ENCODE measurements at regions not wholly inside any gene's neighbourhood (a gene's known extent, or its start where the extent isn't known, plus 50 kb on each side); places are given as distances from the start of the nearest gene placed in this dataset.

DNA sequence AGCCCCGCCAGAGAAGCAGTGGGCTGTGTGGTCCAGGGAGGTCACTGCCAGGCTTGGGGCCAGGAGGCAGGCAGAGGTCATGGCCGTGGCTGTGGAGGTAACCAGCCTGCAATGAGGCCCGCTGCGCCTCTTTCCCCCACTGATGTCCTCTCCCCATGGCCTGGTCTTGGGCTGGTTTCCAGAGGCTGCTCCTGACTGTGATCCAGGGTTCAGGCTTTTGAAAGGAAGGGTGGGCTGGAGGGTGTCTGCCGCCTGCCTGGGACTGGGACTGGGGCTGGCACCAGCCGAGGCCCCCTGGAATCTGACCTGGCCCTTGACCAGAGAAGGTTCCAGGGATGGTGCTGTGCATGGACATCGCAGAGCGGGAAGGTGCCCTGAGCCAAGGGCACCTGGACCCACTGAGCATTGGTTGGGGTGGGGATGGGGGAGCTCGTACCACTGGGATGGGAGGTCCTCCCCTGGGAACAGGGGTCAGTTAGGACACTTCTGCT, 59.6 kb upstream of the THY1 start:
- TF ChIP-seq GATA3 (IDR thresholded peaks at IDR 0.05; ENCODE audit: low read depth, low read length) (no peak), GATA2 (IDR thresholded peaks at IDR 0.05; ENCODE audit: low read depth, low read length) (no peak)

DNA sequence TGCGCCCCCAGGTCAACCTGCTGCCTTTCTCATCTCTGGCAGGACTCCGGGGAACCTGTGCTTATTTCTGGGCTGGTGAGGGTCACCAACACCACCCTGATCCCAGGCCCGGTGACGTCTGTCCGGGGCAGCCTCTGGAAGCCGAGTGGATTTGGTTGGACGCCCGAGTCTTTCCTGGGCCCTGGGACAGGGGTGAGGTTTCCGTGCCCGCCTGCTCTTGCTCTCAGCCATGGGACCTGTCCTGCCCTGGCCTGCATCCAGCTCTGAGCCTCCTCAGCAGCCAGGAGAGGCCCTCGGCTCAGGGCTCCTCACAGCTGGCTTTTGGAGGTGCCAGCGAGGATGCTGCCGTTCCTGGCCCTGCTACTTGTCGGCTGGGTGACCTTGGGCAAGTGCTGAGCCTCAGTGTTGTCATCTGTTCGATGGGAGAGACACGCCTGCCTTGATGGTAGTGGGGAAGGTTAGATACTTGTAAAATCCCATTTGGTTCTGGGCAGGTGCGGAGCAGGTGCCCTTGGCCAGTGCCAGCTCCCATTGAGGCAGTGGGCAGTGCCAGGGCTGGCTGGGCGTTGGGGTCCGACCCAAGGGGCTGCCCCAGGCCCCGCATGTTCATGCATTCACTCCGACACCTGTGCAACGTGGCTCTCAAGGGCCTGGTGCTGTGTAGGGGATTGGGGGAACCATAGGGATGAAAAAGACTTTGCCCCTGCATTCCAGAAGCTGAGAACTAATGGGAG, 58.9 kb upstream of the THY1 start:
- TF ChIP-seq GATA2 (IDR thresholded peaks at IDR 0.05; ENCODE audit: low read depth, low read length) (no peak), GATA3 (IDR thresholded peaks at IDR 0.05; ENCODE audit: low read depth, low read length) (no peak)

DNA sequence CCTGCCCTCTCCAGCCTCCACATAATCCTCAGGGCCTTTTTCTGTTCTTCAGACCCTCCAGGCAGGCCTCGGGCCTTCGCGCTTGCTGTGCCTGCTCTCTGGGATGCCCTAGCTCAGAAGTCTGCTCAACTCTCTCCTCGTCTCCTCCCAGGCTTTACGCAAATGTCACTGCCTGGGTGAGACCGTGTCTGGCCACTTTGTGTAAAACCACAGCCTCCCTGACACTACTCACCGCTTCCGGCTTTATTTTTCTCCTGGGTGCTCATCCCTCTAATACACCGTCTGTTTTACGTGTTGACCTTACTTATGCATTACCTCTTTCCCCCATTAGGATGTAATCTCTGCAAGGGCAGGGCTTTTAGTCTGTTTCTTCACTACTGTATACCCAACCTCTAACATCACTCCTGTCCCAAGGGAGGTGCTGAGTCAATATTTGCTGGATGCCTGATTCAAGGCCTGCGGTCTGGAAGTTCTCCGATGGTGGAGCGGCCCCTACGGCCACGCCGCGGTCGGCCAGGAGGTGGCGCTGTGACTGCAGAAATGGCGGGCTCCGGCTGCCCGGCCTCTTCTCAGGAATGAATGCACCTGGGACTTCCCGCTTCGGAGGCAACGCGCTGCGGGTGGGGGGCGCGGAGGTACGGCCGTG, 58.2 kb upstream of the THY1 start:
- TF ChIP-seq GATA3 (IDR thresholded peaks at IDR 0.05; ENCODE audit: low read depth, low read length): no peak

DNA sequence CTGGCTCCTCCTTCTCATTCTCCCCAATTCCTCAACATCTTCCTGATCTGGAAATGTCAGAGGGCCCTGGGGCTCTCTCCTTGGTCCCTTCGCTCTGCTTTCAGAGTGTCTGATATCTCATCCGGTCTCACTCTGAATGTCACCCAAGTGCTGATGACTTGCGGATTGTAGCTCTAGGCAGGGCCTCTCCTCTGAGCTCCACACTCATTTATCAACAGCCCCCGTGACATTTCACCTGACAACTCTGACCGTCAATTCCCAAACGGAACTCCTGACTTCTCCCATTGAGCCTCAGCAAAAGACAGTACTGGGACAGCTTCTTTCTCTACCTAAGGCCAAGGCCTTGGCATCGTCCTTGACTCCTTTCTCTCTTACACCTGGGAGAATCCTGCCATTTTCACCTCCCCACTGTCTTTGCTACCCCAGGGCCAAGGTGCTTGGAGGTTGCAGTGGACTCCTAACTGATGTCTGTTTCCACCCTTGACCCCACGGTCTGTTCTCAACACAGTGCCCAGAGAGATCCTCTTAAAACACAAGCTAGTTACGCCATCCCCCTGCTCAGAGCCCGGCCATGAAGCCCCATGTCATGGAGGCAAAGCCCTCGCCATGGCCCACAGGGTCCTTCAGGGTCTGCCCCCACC, 57.5 kb upstream of the THY1 start:
- TF ChIP-seq GATA2 (IDR thresholded peaks at IDR 0.05; ENCODE audit: low read depth, low read length) (no peak), GATA3 (IDR thresholded peaks at IDR 0.05; ENCODE audit: low read depth, low read length) (no peak)

DNA sequence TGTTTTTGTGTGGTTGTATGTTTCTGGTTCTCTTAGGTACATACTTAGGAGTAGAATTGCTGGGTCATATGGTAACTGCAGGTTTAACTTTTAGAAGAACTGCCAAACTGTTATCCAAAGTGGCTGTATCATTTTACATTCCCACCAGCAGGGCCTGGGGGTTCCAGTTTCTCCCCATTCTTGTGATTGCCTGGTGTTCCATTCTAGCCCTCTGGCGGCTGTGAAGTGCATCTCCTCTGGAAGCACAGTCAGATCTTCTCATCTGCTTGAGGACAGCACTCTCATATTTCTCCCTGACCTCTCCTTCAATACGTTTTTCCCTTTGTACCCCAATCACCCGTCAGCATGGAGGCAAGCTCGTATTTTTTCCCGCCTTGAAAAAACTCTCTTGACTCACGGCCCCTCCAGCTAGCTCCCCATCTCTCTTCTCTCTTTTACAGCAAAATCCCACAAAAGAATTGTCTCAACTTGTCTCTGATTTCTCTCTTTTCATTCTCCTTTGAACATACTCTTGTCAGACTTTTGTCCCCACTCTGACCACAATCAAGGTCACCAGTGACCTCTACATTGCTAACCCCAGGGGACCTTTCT, 56.8 kb upstream of the THY1 start:
- TF ChIP-seq GATA2 (IDR thresholded peaks at IDR 0.05; ENCODE audit: low read depth, low read length) (no peak), GATA3 (IDR thresholded peaks at IDR 0.05; ENCODE audit: low read depth, low read length) (no peak)

DNA sequence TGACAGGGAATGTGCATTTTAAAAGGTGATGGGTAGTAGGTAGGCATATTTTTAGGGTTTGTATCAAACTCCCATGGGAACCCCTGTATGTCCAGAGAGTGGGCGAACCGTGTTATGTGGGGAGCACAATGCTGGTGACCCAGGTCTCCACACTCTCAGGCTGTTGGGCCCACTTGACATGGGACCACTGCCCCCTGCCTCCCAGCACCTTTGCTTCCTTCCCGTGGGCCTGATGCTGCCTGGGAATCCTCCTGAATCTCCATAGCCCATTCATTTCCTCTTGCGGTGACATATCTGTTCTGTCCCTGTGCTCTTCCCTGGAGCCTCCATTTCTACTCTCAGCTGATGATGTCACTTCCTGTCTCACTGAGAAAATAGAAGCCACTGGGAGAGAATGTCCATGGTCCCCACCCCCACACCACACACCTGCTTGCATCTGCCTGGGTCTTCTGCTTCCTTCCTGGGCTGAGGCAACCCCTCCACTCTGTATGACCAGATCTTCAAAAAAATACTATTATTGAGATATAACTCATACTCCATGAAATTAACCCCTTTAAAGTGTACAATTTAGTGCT, 55.8 kb upstream of the THY1 start:
- no peak for TF ChIP-seq GATA3 (IDR thresholded peaks at IDR 0.05; ENCODE audit: low read depth, low read length)
- no peak for TF ChIP-seq GATA2 (IDR thresholded peaks at IDR 0.05; ENCODE audit: low read depth, low read length)

DNA sequence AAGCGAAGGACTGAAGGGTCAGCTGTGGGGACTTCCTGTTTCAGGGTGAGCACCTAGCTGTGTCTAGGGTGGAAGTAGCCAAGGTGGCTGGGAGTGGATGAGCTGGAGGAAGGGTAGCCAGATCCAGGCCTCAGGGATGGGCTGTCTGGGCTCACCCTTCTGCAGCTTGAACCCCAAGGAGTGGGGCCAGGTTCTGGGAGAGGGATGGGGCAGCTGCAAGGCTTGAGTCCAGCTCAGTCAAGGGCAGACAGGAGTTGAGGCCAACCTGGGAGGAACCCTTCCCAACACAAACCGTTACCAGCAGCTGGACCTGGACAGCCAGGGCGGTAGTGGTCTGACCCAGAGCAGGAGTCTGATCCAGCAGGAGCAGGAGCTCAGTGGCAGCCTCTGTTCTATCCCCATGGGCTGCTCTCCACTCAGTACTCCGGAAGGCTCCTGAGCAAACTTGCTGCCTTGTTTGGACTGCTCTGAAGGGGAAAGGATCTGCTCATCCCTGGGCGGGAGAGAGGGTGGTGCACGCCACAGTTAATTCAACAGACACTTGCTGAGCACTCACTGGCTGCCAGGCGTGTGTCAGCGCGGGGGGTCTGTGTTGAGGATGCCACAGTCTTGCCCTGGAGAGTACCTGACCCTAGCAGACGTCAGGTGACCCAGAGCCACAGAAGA, 53.8 kb upstream of the THY1 start:
- TF ChIP-seq GATA3 (IDR thresholded peaks at IDR 0.05; ENCODE audit: low read depth, low read length) (no peak), GATA2 (IDR thresholded peaks at IDR 0.05; ENCODE audit: low read depth, low read length) (no peak)

DNA sequence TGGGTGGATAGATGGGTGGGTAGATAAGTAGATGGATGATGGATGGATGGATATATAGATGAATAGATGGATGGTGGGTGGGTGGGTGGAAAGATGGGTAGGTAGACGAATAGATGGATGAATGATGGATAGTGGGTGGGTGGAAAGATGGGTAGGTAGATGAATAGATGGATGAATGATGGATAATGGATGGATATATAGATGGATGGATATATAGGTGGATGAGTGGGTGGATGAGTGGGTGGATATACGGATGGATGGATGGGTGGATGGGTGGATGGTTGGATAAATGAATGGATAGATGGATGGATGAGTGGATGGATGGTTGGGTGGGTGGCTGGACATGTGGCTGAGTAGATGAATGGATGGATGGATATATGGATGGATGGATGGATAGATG, 53.1 kb upstream of the THY1 start:
- TF ChIP-seq GATA3 (IDR thresholded peaks at IDR 0.05; ENCODE audit: low read depth, low read length): no peak

DNA sequence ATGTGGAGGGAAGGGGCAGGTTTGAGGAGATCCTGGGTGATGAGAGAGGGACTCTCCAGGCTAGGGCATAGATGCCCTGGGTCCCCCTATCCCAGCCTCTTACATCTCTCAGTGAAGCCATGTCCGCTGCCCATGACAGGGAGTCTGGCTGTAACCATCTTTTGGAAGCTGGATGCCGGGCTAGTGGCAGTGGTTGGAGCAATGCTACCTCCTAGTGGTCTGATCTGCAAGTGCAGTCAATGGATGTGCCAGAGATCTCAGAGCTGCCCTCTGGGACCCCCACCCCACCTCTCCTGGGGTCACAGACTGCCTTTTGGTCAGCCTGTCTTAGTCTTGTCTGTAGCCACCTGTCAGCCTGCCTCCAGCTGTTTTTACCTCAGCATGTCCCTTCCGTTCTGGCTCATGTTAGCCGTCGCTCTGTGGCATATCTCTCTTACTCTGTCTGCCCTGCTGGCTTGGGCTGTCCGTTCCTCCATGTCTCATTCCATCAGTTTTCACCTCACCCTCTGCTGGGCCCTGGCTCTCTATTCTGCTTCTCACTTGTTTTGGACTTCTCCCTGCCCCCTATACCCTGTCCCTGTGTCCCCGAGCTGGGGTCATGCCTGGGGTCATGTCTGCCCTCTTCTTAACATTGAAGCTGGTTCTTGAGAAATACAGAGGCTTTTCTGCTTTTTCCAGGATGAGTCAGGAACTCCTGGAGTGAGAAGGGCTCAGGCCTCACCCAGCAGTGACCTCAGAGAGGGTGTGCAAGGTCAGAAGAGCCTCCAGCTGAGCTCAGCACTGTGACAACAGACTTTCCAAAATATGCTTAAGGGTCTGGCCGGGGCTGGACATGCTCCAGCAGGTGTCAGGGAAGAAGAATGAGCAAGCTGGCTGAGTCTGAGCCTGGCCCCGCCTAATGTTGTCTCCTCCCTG, 52.0 kb upstream of the THY1 start:
- no peak for TF ChIP-seq GATA2 (IDR thresholded peaks at IDR 0.05; ENCODE audit: low read depth, low read length)
- no peak for TF ChIP-seq GATA3 (IDR thresholded peaks at IDR 0.05; ENCODE audit: low read depth, low read length)

DNA sequence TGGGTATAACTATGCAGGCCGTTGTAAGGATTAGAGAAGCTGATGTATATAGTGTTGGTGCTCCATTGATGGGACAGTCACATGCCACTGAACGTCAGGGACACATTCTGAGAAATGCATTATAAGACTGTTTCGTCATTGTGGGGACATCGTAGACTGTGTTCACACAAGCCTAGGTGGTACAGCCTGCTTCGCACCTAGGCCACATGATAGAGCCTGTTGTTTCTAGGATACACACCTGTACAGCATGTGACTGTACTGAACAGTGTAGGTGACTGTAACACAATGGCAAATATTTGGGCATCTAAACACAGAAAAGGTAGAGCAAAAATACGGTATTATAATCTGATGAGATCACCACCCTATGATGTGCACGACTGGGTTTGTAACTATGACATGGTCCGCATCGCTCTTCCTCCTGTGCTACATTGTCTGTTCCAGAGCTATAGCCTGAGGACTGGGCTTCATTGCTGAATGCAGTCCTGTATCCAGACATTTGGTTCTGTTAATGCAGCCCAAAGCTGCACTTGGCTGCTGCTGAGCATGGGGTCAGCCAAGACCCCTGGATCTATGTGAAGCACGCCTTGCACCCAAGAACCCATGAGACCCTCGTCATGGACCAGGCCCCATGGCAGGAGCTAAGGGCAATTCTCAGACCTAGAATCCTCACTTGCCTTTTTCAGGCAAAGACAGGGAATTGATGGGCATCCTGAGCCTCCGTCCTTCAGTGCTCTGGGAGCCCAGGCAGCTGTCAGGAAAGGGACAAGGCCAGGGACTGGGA, 51.1 kb upstream of the THY1 start:
- TF ChIP-seq GATA3 (IDR thresholded peaks at IDR 0.05; ENCODE audit: low read depth, low read length): no peak

DNA sequence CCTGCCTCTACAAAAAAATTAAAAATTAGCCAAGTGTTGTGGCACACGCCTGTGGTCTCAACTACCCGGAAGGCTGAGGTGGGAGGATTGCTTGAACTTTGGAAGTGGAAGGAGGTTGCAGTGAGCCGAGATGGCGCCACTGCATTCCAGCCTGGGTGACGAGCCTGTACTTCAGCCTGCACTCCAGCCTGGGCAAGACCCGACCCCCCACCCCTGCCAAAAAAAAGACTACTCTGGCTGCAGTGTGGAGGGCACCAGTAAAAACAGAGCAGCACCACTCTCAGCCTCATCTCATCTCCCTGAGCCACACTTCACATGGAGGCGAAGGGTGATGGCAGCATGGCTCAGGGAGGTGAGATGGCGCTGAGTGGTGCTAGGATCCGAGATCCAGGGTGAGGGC, 50.3 kb upstream of the THY1 start:
- TF ChIP-seq GATA3 (IDR thresholded peaks at IDR 0.05; ENCODE audit: low read depth, low read length) (no peak), GATA2 (IDR thresholded peaks at IDR 0.05; ENCODE audit: low read depth, low read length) (no peak)

DNA sequence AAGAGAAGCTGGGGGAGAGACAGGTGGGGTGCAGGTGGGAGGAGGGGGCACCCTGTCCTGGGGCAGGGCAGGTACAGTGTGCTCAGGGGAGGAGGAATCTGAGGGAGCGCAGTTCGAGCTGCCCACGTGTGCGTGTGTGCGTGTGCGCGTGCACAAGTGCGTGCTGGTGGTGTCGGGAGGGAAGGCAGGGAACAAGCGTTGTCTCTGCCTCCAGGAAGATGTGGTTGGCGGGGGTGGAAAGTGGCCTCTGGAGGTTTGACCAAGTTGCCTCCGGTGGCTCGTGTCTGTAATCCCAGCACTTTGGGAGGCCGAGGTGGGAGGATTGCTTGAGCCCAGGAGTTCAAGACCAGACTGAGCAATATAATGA, 49.9 kb upstream of the THY1 start:
- TF ChIP-seq GATA2 (IDR thresholded peaks at IDR 0.05; ENCODE audit: low read depth, low read length) (no peak), GATA3 (IDR thresholded peaks at IDR 0.05; ENCODE audit: low read depth, low read length) (no peak)
